ENCODE measurements at regions not wholly inside any gene's neighbourhood (a gene's known extent, or its start where the extent isn't known, plus 50 kb on each side); places are given as distances from the start of the nearest gene placed in this dataset.

DNA sequence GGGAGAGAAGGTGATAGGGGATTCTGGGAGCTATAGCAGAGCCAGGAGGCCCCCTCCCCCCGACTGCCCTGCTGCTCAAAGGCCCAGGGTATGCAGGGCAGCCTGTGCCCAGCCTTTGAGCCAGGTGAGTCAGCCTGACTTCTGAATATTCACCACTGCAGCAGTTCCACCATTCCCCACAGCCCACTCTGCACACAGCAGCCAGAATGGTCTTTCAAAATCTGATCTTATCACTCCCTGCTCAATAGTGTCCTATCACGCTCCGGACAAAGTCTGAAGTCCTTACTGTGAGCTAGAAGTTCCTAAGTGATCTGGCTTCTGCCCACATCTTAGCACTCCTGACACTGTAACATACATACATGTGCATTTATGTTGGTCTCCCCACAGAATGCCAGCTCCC, 111.7 kb downstream of the BUD13 start:
- no peak overlapping the region for H3K4me3 ChIP-seq (ENCODE audit: low read length)
- TF ChIP-seq, protein P1, sequence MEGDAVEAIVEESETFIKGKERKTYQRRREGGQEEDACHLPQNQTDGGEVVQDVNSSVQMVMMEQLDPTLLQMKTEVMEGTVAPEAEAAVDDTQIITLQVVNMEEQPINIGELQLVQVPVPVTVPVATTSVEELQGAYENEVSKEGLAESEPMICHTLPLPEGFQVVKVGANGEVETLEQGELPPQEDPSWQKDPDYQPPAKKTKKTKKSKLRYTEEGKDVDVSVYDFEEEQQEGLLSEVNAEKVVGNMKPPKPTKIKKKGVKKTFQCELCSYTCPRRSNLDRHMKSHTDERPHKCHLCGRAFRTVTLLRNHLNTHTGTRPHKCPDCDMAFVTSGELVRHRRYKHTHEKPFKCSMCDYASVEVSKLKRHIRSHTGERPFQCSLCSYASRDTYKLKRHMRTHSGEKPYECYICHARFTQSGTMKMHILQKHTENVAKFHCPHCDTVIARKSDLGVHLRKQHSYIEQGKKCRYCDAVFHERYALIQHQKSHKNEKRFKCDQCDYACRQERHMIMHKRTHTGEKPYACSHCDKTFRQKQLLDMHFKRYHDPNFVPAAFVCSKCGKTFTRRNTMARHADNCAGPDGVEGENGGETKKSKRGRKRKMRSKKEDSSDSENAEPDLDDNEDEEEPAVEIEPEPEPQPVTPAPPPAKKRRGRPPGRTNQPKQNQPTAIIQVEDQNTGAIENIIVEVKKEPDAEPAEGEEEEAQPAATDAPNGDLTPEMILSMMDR (IDR thresholded peaks at IDR 0.05; ENCODE audit: low read depth, low read length, poor library complexity, severe bottlenecking): no peak
- no peak for TF ChIP-seq EZH2phosphoT487 (IDR thresholded peaks at IDR 0.05; ENCODE audit: borderline replicate concordance, low read length)

GRCh38 chr11:116660011-116660410, 112.8 kb downstream of the BUD13 start:
- no peak for TF ChIP-seq EZH2phosphoT487 (IDR thresholded peaks at IDR 0.05; ENCODE audit: borderline replicate concordance, low read length)
- TF ChIP-seq, protein P1 (IDR thresholded peaks at IDR 0.05; ENCODE audit: low read depth, low read length, poor library complexity, severe bottlenecking): no peak
- Histone ChIP-seq H3F3A (ENCODE audit: control insufficient read depth, insufficient read depth) (no peaks in the 10 kb centered on the region), H3K36me3 (ENCODE audit: control insufficient read depth, low read length) (no peaks in the 10 kb centered on the region), H3K9me2 (replicated peaks; ENCODE audit: control insufficient read depth, low read length) (no peaks in the 10 kb centered on the region), H3K4me1 (ENCODE audit: control insufficient read depth, low read length) (no peaks in the 10 kb centered on the region), H3K27me3 (ENCODE audit: control insufficient read depth, low read length) (no peaks in the 10 kb centered on the region), H3K9me3 (ENCODE audit: control insufficient read depth, insufficient read depth, low read length) (0 out of 2 replicates have a peak, but pooled peaks cover 2% of the 10 kb centered on the region), H3K79me2 (ENCODE audit: control insufficient read depth, low read length) (no peaks in the 10 kb centered on the region), H3K4me3 (ENCODE audit: low read length) (no peak overlapping the region), H4K20me1 (ENCODE audit: control insufficient read depth, insufficient read depth, low read depth, low read length) (no peaks in the 10 kb centered on the region), H3K27ac (ENCODE audit: low read depth, low read length) (no peak overlapping the region), H3K4me2 (ENCODE audit: low read length) (no peak overlapping the region)

More for the DNA sequence above, 111.7 kb downstream of the BUD13 start:
- Histone ChIP-seq H3F3A (ENCODE audit: control insufficient read depth, insufficient read depth) (no peaks in the 10 kb centered on the region), H3K9me2 (replicated peaks; ENCODE audit: control insufficient read depth, low read length) (no peaks in the 10 kb centered on the region), H3K79me2 (ENCODE audit: control insufficient read depth, low read length) (no peaks in the 10 kb centered on the region), H3K4me1 (ENCODE audit: control insufficient read depth, low read length) (no peaks in the 10 kb centered on the region), H3K4me2 (ENCODE audit: low read length) (no peak overlapping the region), H4K20me1 (ENCODE audit: control insufficient read depth, insufficient read depth, low read depth, low read length) (no peaks in the 10 kb centered on the region), H3K27me3 (ENCODE audit: control insufficient read depth, low read length) (no peaks in the 10 kb centered on the region), H3K36me3 (ENCODE audit: control insufficient read depth, low read length) (no peaks in the 10 kb centered on the region), H3K9me3 (ENCODE audit: control insufficient read depth, insufficient read depth, low read length) (no peaks in the 10 kb centered on the region), H3K27ac (ENCODE audit: low read depth, low read length) (no peak overlapping the region)

- H3F3A ChIP-seq (ENCODE audit: control insufficient read depth, insufficient read depth): no peaks in the 10 kb centered on the region
- no peaks in the 10 kb centered on the region for H3K4me1 ChIP-seq (ENCODE audit: control insufficient read depth, low read length)
- H3K4me2 ChIP-seq (ENCODE audit: low read length): no peak overlapping the region
- H4K20me1 ChIP-seq (ENCODE audit: control insufficient read depth, insufficient read depth, low read depth, low read length): no peaks in the 10 kb centered on the region
- no peaks in the 10 kb centered on the region for H3K36me3 ChIP-seq (ENCODE audit: control insufficient read depth, low read length)
- H3K4me3 ChIP-seq (ENCODE audit: low read length): no peak overlapping the region
- H3K27me3 ChIP-seq (ENCODE audit: control insufficient read depth, low read length): no peaks in the 10 kb centered on the region
- no peak overlapping the region for H3K27ac ChIP-seq (ENCODE audit: low read depth, low read length)
- no peak for TF ChIP-seq EZH2phosphoT487 (IDR thresholded peaks at IDR 0.05; ENCODE audit: borderline replicate concordance, low read length)
- TF ChIP-seq, protein P1 (IDR thresholded peaks at IDR 0.05; ENCODE audit: low read depth, low read length, poor library complexity, severe bottlenecking): no peak
- no peaks in the 10 kb centered on the region for H3K9me2 ChIP-seq (replicated peaks; ENCODE audit: control insufficient read depth, low read length)
- 0 out of 2 replicates have a peak, but pooled peaks cover 5% of the 10 kb centered on the region for H3K9me3 ChIP-seq (ENCODE audit: control insufficient read depth, insufficient read depth, low read length)
- no peaks in the 10 kb centered on the region for H3K79me2 ChIP-seq (ENCODE audit: control insufficient read depth, low read length)
Observed at GRCh38 chr11:116658876-116659535, 113.8 kb downstream of the BUD13 start.

All from DOHH2 (cell line).